HEK293T (cell line): ENCODE measurements at regions not wholly inside any gene's neighbourhood (a gene's known extent, or its start where the extent isn't known, plus 50 kb on each side); places are given as distances from the start of the nearest gene placed in this dataset.

ENCODE experiments used
- ARNT ChIP-seq: fragments of 450-650 bp; IDR thresholded peaks from 2 replicates; pipeline ENCODE4 v1.6.1; 2017; ENCODE audit warnings: mild to moderate bottlenecking
- BHLHE40 ChIP-seq: fragments of 450-650 bp; IDR thresholded peaks from 2 replicates; pipeline ENCODE4 v1.6.1; 2016; ENCODE audit warnings: mild to moderate bottlenecking, moderate library complexity, borderline replicate concordance
- CTBP1 ChIP-seq: fragments of 450-650 bp; IDR thresholded peaks from 2 replicates; pipeline ENCODE4 v1.6.1; 2016; ENCODE audit warnings: borderline replicate concordance
- ELF4 ChIP-seq: fragments of 450-650 bp; IDR thresholded peaks from 2 replicates; pipeline ENCODE4 v1.6.1; 2017; ENCODE audit warnings: antibody characterized with exemption
- FOXK2 ChIP-seq: fragments of 450-650 bp; IDR thresholded peaks from 2 replicates; pipeline ENCODE4 v1.6.1; 2016; ENCODE audit warnings: mild to moderate bottlenecking
- FOXM1 ChIP-seq: fragments of 450-650 bp; IDR thresholded peaks from 2 replicates; pipeline ENCODE4 v1.6.1; 2017; ENCODE audit warnings: mild to moderate bottlenecking, borderline replicate concordance
- L3MBTL2 ChIP-seq: fragments of 450-650 bp; conservative IDR thresholded peaks from 2 replicates; pipeline ENCODE4 v1.6.1; 2016; ENCODE audit warnings: mild to moderate bottlenecking
- LEF1 ChIP-seq: fragments of 450-650 bp; IDR thresholded peaks from 2 replicates; pipeline ENCODE4 v1.6.1; 2017; ENCODE audit warnings: mild to moderate bottlenecking, borderline replicate concordance
- PKNOX1 ChIP-seq: fragments of 450-650 bp; IDR thresholded peaks from 2 replicates; pipeline ENCODE4 v1.6.1; 2016
- SP1 ChIP-seq: fragments of 450-650 bp; IDR thresholded peaks from 2 replicates; pipeline ENCODE4 v1.6.1; 2017
- SUZ12 ChIP-seq: fragments of 450-650 bp; IDR thresholded peaks from 2 replicates; pipeline ENCODE4 v1.6.1; 2016; ENCODE audit warnings: mild to moderate bottlenecking
- TARDBP ChIP-seq: fragments of 450-650 bp; IDR thresholded peaks from 2 replicates; pipeline ENCODE4 v1.6.1; 2016

GRCh38 chr5:91305640-91306039 is 77.5 kb downstream of the ARRDC3 start:
- TF ChIP-seq LEF1, result no peak
- TF ChIP-seq BHLHE40, result no peak
- TF ChIP-seq SP1, result no peak
- no peak for TF ChIP-seq CTBP1
- no peak for TF ChIP-seq PKNOX1
- TF ChIP-seq SUZ12, result no peak
- TF ChIP-seq ELF4, result no peak
- TF ChIP-seq FOXM1, result no peak
- TF ChIP-seq ARNT, result no peak
- no peak for TF ChIP-seq TARDBP
- no peak for TF ChIP-seq FOXK2
- no peak for TF ChIP-seq L3MBTL2
